GM23248 (cell line): ENCODE measurements at regions not wholly inside any gene's neighbourhood (a gene's known extent, or its start where the extent isn't known, plus 50 kb on each side); places are given as distances from the start of the nearest gene placed in this dataset.
"Not testable (repeated sequence)": the region's sequence is repeated elsewhere in the genome, so short reads cannot be mapped to it uniquely, and the experiment has no call there.

Experiments
- DNase-seq: peaks from one replicate; pipeline ENCODE4 v3.0.0-alpha.2; 2015
- H2AFZ ChIP-seq: fragments of 200-600 bp; sonication (generic); 2 replicates; pipeline ENCODE4 v1.6.1; 2016; ENCODE audit warnings: antibody characterized with exemption
- H3F3A ChIP-seq: fragments of 200-600 bp; sonication (generic); 2 replicates; pipeline ENCODE4 v1.6.1; 2016; ENCODE audit warnings: mild to moderate bottlenecking, antibody characterized with exemption, mixed run types; ENCODE audit not compliant: insufficient read depth
- H3K27ac ChIP-seq: fragments of 200-600 bp; sonication (generic); 2 replicates; pipeline ENCODE4 v1.5.1; 2016; ENCODE audit warnings: mild to moderate bottlenecking
- H3K27me3 ChIP-seq: fragments of 200-600 bp; sonication (generic); replicated peaks from 2 replicates; pipeline ENCODE4 v1.6.1; 2016; ENCODE audit warnings: mild to moderate bottlenecking; ENCODE audit not compliant: insufficient read depth
- H3K36me3 ChIP-seq: fragments of 200-600 bp; sonication (generic); 2 replicates; pipeline ENCODE4 v1.6.1; 2016; ENCODE audit warnings: low read depth, mild to moderate bottlenecking
- H3K4me1 ChIP-seq: fragments of 200-600 bp; sonication (generic); 2 replicates; pipeline ENCODE4 v1.6.1; 2016; ENCODE audit warnings: mild to moderate bottlenecking; ENCODE audit not compliant: insufficient read depth
- H3K4me2 ChIP-seq: fragments of 200-600 bp; sonication (generic); one replicate; pipeline ENCODE4 v1.6.1; 2016; ENCODE audit warnings: mild to moderate bottlenecking; ENCODE audit not compliant: unreplicated experiment
- H3K4me3 ChIP-seq: fragments of 200-600 bp; sonication (generic); 2 replicates; pipeline ENCODE4 v1.5.1; 2016; ENCODE audit warnings: mild to moderate bottlenecking
- H3K79me2 ChIP-seq: fragments of 200-600 bp; sonication (generic); 2 replicates; pipeline ENCODE4 v1.6.1; 2016; ENCODE audit warnings: mild to moderate bottlenecking; ENCODE audit not compliant: insufficient read depth
- H3K9ac ChIP-seq: fragments of 200-600 bp; sonication (generic); 2 replicates; pipeline ENCODE4 v1.6.1; 2016; ENCODE audit warnings: mild to moderate bottlenecking
- H3K9me2 ChIP-seq: fragments of 200-600 bp; sonication (generic); 2 replicates; pipeline ENCODE4 v1.6.1; 2016; ENCODE audit warnings: mixed run types, mild to moderate bottlenecking, moderate library complexity; ENCODE audit not compliant: insufficient read depth
- H3K9me3 ChIP-seq: fragments of 200-600 bp; sonication (generic); one replicate; pipeline ENCODE4 v1.6.1; 2017; ENCODE audit warnings: low read depth
- H4K20me1 ChIP-seq: fragments of 200-600 bp; sonication (generic); 2 replicates; pipeline ENCODE4 v1.6.0; 2016; ENCODE audit not compliant: insufficient read depth
- EZH2 ChIP-seq: fragments of 200-600 bp; sonication (generic); IDR thresholded peaks from 2 replicates; pipeline ENCODE4 v1.6.1; 2018; ENCODE audit warnings: antibody characterized with exemption, mild to moderate bottlenecking; ENCODE audit not compliant: insufficient read depth, poor library complexity, severe bottlenecking
- EZH2phosphoT487 ChIP-seq: fragments of 200-600 bp; sonication (generic); IDR thresholded peaks from 2 replicates; pipeline ENCODE4 v1.6.1; 2018; ENCODE audit warnings: antibody characterized with exemption, moderate library complexity, mild to moderate bottlenecking, low read depth; ENCODE audit not compliant: insufficient read depth
- WGBS, 2 experiments: methylation state at CpG; one replicate each; pipeline ENCODE4 v1.1.6; 2015 to 2017; ENCODE audit warnings: low lambda C conversion rate in 2 of 2, low coverage in 1 of 2; ENCODE audit errors: missing lambda C conversion rate in 2 of 2; 5-methylcytosine and 5-hydroxymethylcytosine counted together
- in situ Hi-C: fragments of 300-500 bp; cut with MboI; formaldehyde crosslinking; loops from 2 replicates; pipeline ENCODE4 v1.15.0; 2020

GRCh38 chr5:155150012-155150411, 136.5 kb downstream of the KIF4B start:
- no peaks in the 10 kb centered on the region for H3K4me1 ChIP-seq
- H3K4me2 ChIP-seq = no peak overlapping the region
- TF ChIP-seq EZH2phosphoT487 (no peak), EZH2 (no peak)
- no peaks in the 10 kb centered on the region for H3K27me3 ChIP-seq
- H2AFZ ChIP-seq = no peak overlapping the region
- H3K36me3 ChIP-seq = no peaks in the 10 kb centered on the region
- H3F3A ChIP-seq = no peaks in the 10 kb centered on the region
- H3K9me3 ChIP-seq = no peaks in the 10 kb centered on the region
- 30 to 37% methylated on average over 4 of the region's 4 CpGs for WGBS, 2 experiments
- no peak for DNase-seq
- H3K27ac ChIP-seq = no peak overlapping the region
- H3K79me2 ChIP-seq = no peaks in the 10 kb centered on the region
- no peaks in the 10 kb centered on the region for H3K9me2 ChIP-seq
- no peak overlapping the region for H3K4me3 ChIP-seq
- H3K9ac ChIP-seq = no peak overlapping the region
- H4K20me1 ChIP-seq = no peaks in the 10 kb centered on the region
- in situ Hi-C loops = no loop called here

- no peak overlapping the region for H2AFZ ChIP-seq
- H4K20me1 ChIP-seq = no peaks in the 10 kb centered on the region
- no peaks in the 10 kb centered on the region for H3K36me3 ChIP-seq
- no peaks in the 10 kb centered on the region for H3F3A ChIP-seq
- no peaks in the 10 kb centered on the region for H3K9me3 ChIP-seq
- H3K27me3 ChIP-seq = no peaks in the 10 kb centered on the region
- in situ Hi-C loops = no loop called here
- H3K27ac ChIP-seq = no peak overlapping the region
- TF ChIP-seq EZH2 = no peak
- H3K4me2 ChIP-seq = no peak overlapping the region
- no peaks in the 10 kb centered on the region for H3K9me2 ChIP-seq
- no peaks in the 10 kb centered on the region for H3K79me2 ChIP-seq
- no peaks in the 10 kb centered on the region for H3K4me1 ChIP-seq
- no peak overlapping the region for H3K4me3 ChIP-seq
- H3K9ac ChIP-seq = no peak overlapping the region
- no peak for DNase-seq
Measured at GRCh38 chr5:155154973-155155372, 141.4 kb downstream of the KIF4B start.

GRCh38 chr5:155163084-155163483, 149.5 kb downstream of the KIF4B start:
- H3K4me1 ChIP-seq, H4K20me1 ChIP-seq, H3K4me3 ChIP-seq, H2AFZ ChIP-seq, H3K9me3 ChIP-seq, H3K36me3 ChIP-seq, H3K79me2 ChIP-seq, H3K9ac ChIP-seq, H3K4me2 ChIP-seq, H3F3A ChIP-seq, H3K27ac ChIP-seq, in situ Hi-C loops, H3K9me2 ChIP-seq, DNase-seq, H3K27me3 ChIP-seq: not testable (repeated sequence)
- WGBS, 2 experiments = 22% methylated on average over 7 of the region's 7 CpGs

GRCh38 chr5:155167736-155168135, 154.2 kb downstream of the KIF4B start:
- Histone ChIP-seq H3K4me2 (no peak overlapping the region), H3F3A (no peaks in the 10 kb centered on the region), H3K9me3 (no peaks in the 10 kb centered on the region), H3K9me2 (no peaks in the 10 kb centered on the region), H2AFZ (no peak overlapping the region), H3K36me3 (no peaks in the 10 kb centered on the region), H3K9ac (no peak overlapping the region), H3K4me3 (no peak overlapping the region), H3K4me1 (no peaks in the 10 kb centered on the region), H3K79me2 (no peaks in the 10 kb centered on the region), H4K20me1 (no peaks in the 10 kb centered on the region), H3K27me3 (no peaks in the 10 kb centered on the region), H3K27ac (no peak overlapping the region)
- 18 to 21% methylated on average over 3 of the region's 3 CpGs for WGBS, 2 experiments
- no peak for DNase-seq
- TF ChIP-seq EZH2phosphoT487 (no peak), EZH2 (no peak)
- in situ Hi-C loops = no loop called here

- TF ChIP-seq EZH2 = no peak
- TF ChIP-seq EZH2phosphoT487 = no peak
- Histone ChIP-seq H4K20me1 (no peaks in the 10 kb centered on the region), H2AFZ (no peak overlapping the region), H3K9me3 (no peaks in the 10 kb centered on the region), H3K4me1 (no peaks in the 10 kb centered on the region), H3K4me2 (no peak overlapping the region), H3F3A (no peaks in the 10 kb centered on the region), H3K9me2 (no peaks in the 10 kb centered on the region), H3K27ac (no peak overlapping the region), H3K79me2 (no peaks in the 10 kb centered on the region), H3K27me3 (no peaks in the 10 kb centered on the region), H3K4me3 (no peak overlapping the region), H3K36me3 (no peaks in the 10 kb centered on the region), H3K9ac (no peak overlapping the region)
- DNase-seq = no peak
- WGBS, 2 experiments = 21 to 26% methylated on average over 1 of the region's 1 CpG
- in situ Hi-C loops = no loop called here
Measured at GRCh38 chr5:155181542-155181941, 168.0 kb downstream of the KIF4B start.
